IMR-90 (cell line): ENCODE measurements at regions not wholly inside any gene's neighbourhood (a gene's known extent, or its start where the extent isn't known, plus 50 kb on each side); places are given as distances from the start of the nearest gene placed in this dataset.

Source experiments
- ATAC-seq: fragments of 200-7000 bp; cut with Tn5 transposase; 2 replicates; pipeline ENCODE4 v1.9.1; 2020; ENCODE audit warnings: low read depth, mild to moderate bottlenecking, moderate library complexity
- BruUV-seq: library from RNA; stranded (reverse); fragments of 400-500 nt; replicated peaks from 2 replicates; lab custom pipeline; 2021; lab: Mats Ljungman, UMichigan
- CTCF ChIA-PET: fragments of 300-600 bp; formaldehyde crosslinking; extraction: SDS; loops from one replicate; lab custom pipeline; 2021; ENCODE audit warnings: antibody characterized with exemption; lab: Yijun Ruan, JAX
- POLR2A ChIA-PET: fragments of 300-600 bp; sonication (Branson Sonifier 250); formaldehyde crosslinking; loops from one replicate; lab custom pipeline; 2022; ENCODE audit warnings: antibody characterized with exemption; ENCODE audit not compliant: unreplicated experiment; lab: Charles Lee
- DNase-seq: peaks from one replicate; pipeline ENCODE4 v3.0.0; 2013
- H2AFZ ChIP-seq: replicated peaks from 2 replicates; pipeline ENCODE3; 2013; ENCODE audit warnings: low read length, mild to moderate bottlenecking; ENCODE audit not compliant: poor library complexity
- H2AK5ac ChIP-seq: 2 replicates; pipeline ENCODE4 v1.6.1; 2013; ENCODE audit warnings: low read depth, low read length, inconsistent platforms
- H2AK9ac ChIP-seq: replicated peaks from 2 replicates; pipeline ENCODE3; 2013; ENCODE audit warnings: mild to moderate bottlenecking, low read depth, low read length, moderate library complexity; ENCODE audit not compliant: poor library complexity
- H2BK120ac ChIP-seq: 2 replicates; pipeline ENCODE4 v1.6.1; 2013; ENCODE audit warnings: low read depth, low read length, inconsistent platforms
- H2BK15ac ChIP-seq: 3 replicates; pipeline ENCODE4 v1.6.1; 2013; ENCODE audit warnings: low read depth, low read length, inconsistent platforms
- H2BK20ac ChIP-seq: 2 replicates; pipeline ENCODE4 v1.6.1; 2013; ENCODE audit warnings: low read depth, mild to moderate bottlenecking, inconsistent platforms, low read length, moderate library complexity
- H2BK5ac ChIP-seq: 2 replicates; pipeline ENCODE4 v1.6.1; 2013; ENCODE audit warnings: mild to moderate bottlenecking, low read depth, low read length, inconsistent platforms; ENCODE audit not compliant: poor library complexity, severe bottlenecking
- H3K14ac ChIP-seq: replicated peaks from 2 replicates; pipeline ENCODE4 v1.6.1; 2013; ENCODE audit warnings: low read depth, low read length, inconsistent platforms
- H3K18ac ChIP-seq: 2 replicates; pipeline ENCODE4 v1.6.1; 2013; ENCODE audit warnings: low read depth, low read length, control low read depth
- H3K23ac ChIP-seq: 2 replicates; pipeline ENCODE4 v1.6.1; 2013; ENCODE audit warnings: low read depth, low read length, inconsistent platforms
- H3K27ac ChIP-seq: 2 replicates; pipeline ENCODE4 v1.5.1; 2013; ENCODE audit warnings: mild to moderate bottlenecking, control low read depth, low read length; ENCODE audit not compliant: insufficient read depth
- H3K27me3 ChIP-seq: 2 replicates; pipeline ENCODE4 v1.6.1; 2013; ENCODE audit warnings: low read length; ENCODE audit not compliant: control insufficient read depth, insufficient read depth
- H3K36me3 ChIP-seq: 2 replicates; pipeline ENCODE4 v1.6.1; 2013; ENCODE audit warnings: low read length, mixed read lengths; ENCODE audit not compliant: control insufficient read depth, insufficient read depth
- H3K4ac ChIP-seq: 2 replicates; pipeline ENCODE4 v1.6.1; 2013; ENCODE audit warnings: low read depth, low read length, inconsistent platforms
- H3K4me1 ChIP-seq: 2 replicates; pipeline ENCODE4 v1.6.1; 2013; ENCODE audit warnings: low read length, mixed read lengths; ENCODE audit not compliant: control insufficient read depth, insufficient read depth
- H3K4me2 ChIP-seq: 2 replicates; pipeline ENCODE4 v1.6.1; 2013; ENCODE audit warnings: low read depth, mild to moderate bottlenecking, control low read depth, low read length, moderate library complexity
- H3K4me3 ChIP-seq: 2 replicates; pipeline ENCODE4 v1.5.1; 2013; ENCODE audit warnings: low read depth, mild to moderate bottlenecking, control low read depth, low read length, moderate library complexity; ENCODE audit not compliant: insufficient read depth
- H3K56ac ChIP-seq: 2 replicates; pipeline ENCODE4 v1.6.1; 2013; ENCODE audit warnings: low read length, inconsistent platforms; ENCODE audit not compliant: insufficient read depth; ENCODE audit errors: extremely low read depth
- H3K79me1 ChIP-seq, 2 experiments: 2 replicates each; pipeline ENCODE4 v1.6.1; 2013; ENCODE audit warnings: low read length in 2 of 2, inconsistent platforms in 1 of 2, low read depth in 1 of 2
- H3K9ac ChIP-seq: 2 replicates; pipeline ENCODE4 v1.6.1; 2013; ENCODE audit warnings: low read depth, low read length, control low read depth
- H3K9me1 ChIP-seq: 2 replicates; pipeline ENCODE4 v1.6.1; 2013; ENCODE audit warnings: low read length, inconsistent platforms; ENCODE audit not compliant: insufficient read depth
- H3K9me3 ChIP-seq: 2 replicates; pipeline ENCODE4 v1.6.1; 2013; ENCODE audit warnings: low read length; ENCODE audit not compliant: control insufficient read depth, insufficient read depth
- H4K20me1 ChIP-seq: 2 replicates; pipeline ENCODE4 v1.6.1; 2013; ENCODE audit warnings: low read length, inconsistent platforms; ENCODE audit not compliant: insufficient read depth
- H4K5ac ChIP-seq: 2 replicates; pipeline ENCODE4 v1.6.1; 2013; ENCODE audit warnings: mild to moderate bottlenecking, low read depth, low read length, control low read depth
- H4K8ac ChIP-seq, 2 experiments: 2 replicates each; pipeline ENCODE4 v1.6.1; 2013; ENCODE audit warnings: low read depth in 2 of 2, low read length in 2 of 2, control low read depth in 1 of 2, inconsistent platforms in 1 of 2
- H4K91ac ChIP-seq: 2 replicates; pipeline ENCODE4 v1.6.1; 2013; ENCODE audit warnings: low read depth, low read length, inconsistent platforms; ENCODE audit not compliant: insufficient read depth
- FOS ChIP-seq: fragments of 150-350 bp; IDR thresholded peaks from 2 replicates; pipeline ENCODE4 v1.6.1; 2016; ENCODE audit warnings: low read depth, low read length
- RFX5 ChIP-seq: IDR thresholded peaks from 2 replicates; pipeline ENCODE4 v1.8.0; 2012; ENCODE audit warnings: low read depth, mild to moderate bottlenecking, low read length, moderate library complexity
- WGBS, 2 experiments: methylation state at CpG; one replicate each; pipeline versions ENCODE4 v1.1.5 to v1.1.7; 2013; ENCODE audit warnings: missing lambda C conversion rate in 2 of 2; ENCODE audit not compliant: insufficient read length in 1 of 2; ENCODE audit errors: extremely low coverage in 2 of 2; 5-methylcytosine and 5-hydroxymethylcytosine counted together
- dilution Hi-C: fragments of 300-500 bp; cut with HindIII; formaldehyde crosslinking; loops from one replicate; pipeline ENCODE4 v1.14.3; 2018; ENCODE audit warnings: low sequenced_read_pairs; ENCODE audit not compliant: unreplicated experiment
- in situ Hi-C: fragments of 300-500 bp; cut with MboI; formaldehyde crosslinking; loops from 3 replicates; pipeline ENCODE4 v1.14.3; 2019; ENCODE audit warnings: low sequenced_read_pairs, inconsistent platforms, mixed read lengths
- intact Hi-C: fragments of 100-400 bp; cut with micrococcal nuclease; formaldehyde crosslinking; loops from 2 replicates; pipeline ENCODE4 v1.10.0; 2022

GRCh38 chr3:98954791-98955604, 53.5 kb upstream of the DCBLD2 start:
- Histone ChIP-seq H4K91ac (no peak overlapping the region), H2AK5ac (no peak overlapping the region), H2BK5ac (peak overlapping the region; percentile 14), H4K20me1 (no peaks in the 10 kb centered on the region), H4K8ac (no peak overlapping the region; a peak in 1 of 4 replicates), H3K18ac (peak overlapping the region; percentile 10; the same call in 1 of the 2 replicates), H3K27me3 (no peaks in the 10 kb centered on the region), H3K9ac (no peak overlapping the region), H3K14ac (no peak overlapping the region; the same call in 1 of the 2 replicates), H2BK20ac (peak overlapping the region; percentile 43; the same call in 1 of the 2 replicates), H2BK120ac (peak overlapping the region; percentile 17; the same call in 1 of the 2 replicates), H3K4me3 (no peak overlapping the region), H3K4me1 (peaks cover 6% of the 10 kb centered on the region; the same call in 1 of the 2 replicates), H4K5ac (no peak overlapping the region), H3K4ac (no peak overlapping the region), H2BK15ac (no peak overlapping the region; the same call in 2 of the 3 replicates), H2AFZ (no peak overlapping the region), H3K56ac (no peak overlapping the region), H3K36me3 (no peaks in the 10 kb centered on the region), H3K79me1 (no peaks in the 10 kb centered on the region; a peak in 1 of 4 replicates), H3K23ac (no peak overlapping the region), H3K4me2 (peak overlapping the region; percentile 29; the same call in 1 of the 2 replicates), H2AK9ac (no peak overlapping the region), H3K9me1 (no peaks in the 10 kb centered on the region), H3K27ac (no peak overlapping the region), H3K9me3 (no peaks in the 10 kb centered on the region)
- WGBS, 2 experiments, result no CpG with 5 or more reads among the region's 3 CpGs
- ATAC-seq (peak; percentile 21), DNase-seq (peak; percentile 50)
- BruUV-seq, result no TSS peak
- dilution Hi-C loops (no loop called here), in situ Hi-C loops (no loop called here), intact Hi-C loops (loop anchor here (5.0 kb wide), 1 partner anchor 38 kb away; no protein-coding TSS in a partner anchor)
- TF ChIP-seq RFX5 (no peak), FOS (peak; percentile 35; the same call in 1 of the 2 replicates)
- POLR2A ChIA-PET, result no interaction called here
- CTCF ChIA-PET, result interaction anchor here (1.0 kb wide), 1 partner anchor 53 kb away, joined by 5 read pairs; no protein-coding TSS in a partner anchor
